GM12873 (cell line): ENCODE measurements at regions not wholly inside any gene's neighbourhood (a gene's known extent, or its start where the extent isn't known, plus 50 kb on each side); places are given as distances from the start of the nearest gene placed in this dataset.

Experiments
- TF ChIP-seq, protein P1 (sequence below): IDR thresholded peaks from 2 replicates; pipeline ENCODE4 v1.5.1; 2012; ENCODE audit warnings: low read depth, mild to moderate bottlenecking, moderate library complexity, low read length, control low read depth; ENCODE audit not compliant: insufficient read depth; ENCODE audit errors: missing control alignments

DNA sequence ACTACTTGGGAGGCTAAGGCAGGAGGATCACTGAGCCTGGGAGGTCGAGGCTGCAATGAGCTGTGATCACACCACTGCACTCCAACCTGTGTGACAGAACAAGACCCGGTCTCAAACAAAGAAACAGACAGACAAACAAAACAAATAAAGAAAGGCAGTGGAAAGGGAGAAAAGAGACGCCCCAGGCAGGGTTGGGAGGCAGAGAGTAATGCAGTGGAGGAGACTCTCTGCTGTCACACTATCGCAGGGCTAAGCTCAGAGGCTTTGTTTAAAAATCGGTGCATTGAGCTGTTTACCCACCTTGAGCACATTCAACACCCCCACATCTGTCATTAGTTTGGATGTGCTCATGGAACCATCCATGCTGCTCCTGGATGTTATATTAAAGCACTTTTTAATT is 84.2 kb upstream of the RMP24 start:
- TF ChIP-seq, protein P1, sequence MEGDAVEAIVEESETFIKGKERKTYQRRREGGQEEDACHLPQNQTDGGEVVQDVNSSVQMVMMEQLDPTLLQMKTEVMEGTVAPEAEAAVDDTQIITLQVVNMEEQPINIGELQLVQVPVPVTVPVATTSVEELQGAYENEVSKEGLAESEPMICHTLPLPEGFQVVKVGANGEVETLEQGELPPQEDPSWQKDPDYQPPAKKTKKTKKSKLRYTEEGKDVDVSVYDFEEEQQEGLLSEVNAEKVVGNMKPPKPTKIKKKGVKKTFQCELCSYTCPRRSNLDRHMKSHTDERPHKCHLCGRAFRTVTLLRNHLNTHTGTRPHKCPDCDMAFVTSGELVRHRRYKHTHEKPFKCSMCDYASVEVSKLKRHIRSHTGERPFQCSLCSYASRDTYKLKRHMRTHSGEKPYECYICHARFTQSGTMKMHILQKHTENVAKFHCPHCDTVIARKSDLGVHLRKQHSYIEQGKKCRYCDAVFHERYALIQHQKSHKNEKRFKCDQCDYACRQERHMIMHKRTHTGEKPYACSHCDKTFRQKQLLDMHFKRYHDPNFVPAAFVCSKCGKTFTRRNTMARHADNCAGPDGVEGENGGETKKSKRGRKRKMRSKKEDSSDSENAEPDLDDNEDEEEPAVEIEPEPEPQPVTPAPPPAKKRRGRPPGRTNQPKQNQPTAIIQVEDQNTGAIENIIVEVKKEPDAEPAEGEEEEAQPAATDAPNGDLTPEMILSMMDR: no peak

DNA sequence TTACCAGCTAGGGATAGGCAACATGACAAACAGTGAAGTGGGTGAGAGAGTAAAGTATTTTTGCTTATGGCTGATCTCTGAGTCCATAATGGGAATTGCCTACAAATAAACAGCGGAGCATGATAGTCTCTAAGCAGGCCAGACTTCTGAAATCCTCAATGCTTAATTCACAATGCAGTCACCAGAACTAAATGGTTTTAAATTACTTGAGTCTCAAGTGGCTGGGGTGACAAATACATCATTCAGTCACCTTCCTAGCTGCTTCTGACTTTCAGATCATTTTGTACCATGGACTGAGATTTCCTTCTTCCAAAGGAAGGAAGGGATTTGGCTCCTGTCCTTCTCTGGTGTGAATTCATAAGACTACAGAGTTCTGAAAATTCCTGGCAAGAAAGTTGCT is 82.8 kb upstream of the RMP24 start:
- TF ChIP-seq, protein P1: no peak

DNA sequence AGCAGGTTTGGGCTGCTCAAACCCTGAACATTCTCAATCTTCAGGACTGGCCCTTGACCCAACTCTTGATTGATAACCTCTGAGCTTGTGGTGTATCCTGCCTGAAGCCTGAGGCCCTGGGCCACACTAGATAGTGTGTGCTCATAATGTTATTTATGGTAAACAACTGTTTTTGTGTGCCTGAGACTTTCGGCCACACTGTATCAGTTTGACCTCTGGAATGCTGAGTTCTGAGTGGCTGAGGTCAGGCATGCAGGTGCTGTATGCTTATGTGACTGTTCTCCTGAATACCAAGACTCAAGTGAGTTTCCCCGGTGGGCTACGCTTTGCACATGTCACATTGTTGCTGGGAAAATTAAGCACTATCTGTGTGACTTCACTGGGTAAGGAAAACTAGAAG is 82.2 kb upstream of the RMP24 start:
- TF ChIP-seq, protein P1: no peak

DNA sequence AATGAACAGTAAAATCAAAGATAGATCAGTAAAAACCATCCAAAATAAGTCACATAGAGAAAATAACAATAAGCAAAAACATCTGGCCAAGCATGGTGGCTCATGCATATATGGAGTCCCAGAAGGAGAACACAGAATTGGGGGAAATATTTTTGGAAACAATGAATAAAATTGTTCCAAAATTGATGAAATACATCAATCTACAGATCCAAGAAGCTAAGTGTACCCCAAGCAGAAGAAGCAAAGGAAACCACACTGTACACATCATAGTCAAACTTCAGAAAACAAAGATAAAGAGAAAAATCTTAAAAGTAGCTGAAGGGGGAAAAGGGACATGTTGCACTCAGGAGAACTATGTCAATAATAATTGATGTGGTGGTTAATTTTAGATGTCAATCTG is 80.4 kb upstream of the RMP24 start:
- TF ChIP-seq, protein P1: no peak

DNA sequence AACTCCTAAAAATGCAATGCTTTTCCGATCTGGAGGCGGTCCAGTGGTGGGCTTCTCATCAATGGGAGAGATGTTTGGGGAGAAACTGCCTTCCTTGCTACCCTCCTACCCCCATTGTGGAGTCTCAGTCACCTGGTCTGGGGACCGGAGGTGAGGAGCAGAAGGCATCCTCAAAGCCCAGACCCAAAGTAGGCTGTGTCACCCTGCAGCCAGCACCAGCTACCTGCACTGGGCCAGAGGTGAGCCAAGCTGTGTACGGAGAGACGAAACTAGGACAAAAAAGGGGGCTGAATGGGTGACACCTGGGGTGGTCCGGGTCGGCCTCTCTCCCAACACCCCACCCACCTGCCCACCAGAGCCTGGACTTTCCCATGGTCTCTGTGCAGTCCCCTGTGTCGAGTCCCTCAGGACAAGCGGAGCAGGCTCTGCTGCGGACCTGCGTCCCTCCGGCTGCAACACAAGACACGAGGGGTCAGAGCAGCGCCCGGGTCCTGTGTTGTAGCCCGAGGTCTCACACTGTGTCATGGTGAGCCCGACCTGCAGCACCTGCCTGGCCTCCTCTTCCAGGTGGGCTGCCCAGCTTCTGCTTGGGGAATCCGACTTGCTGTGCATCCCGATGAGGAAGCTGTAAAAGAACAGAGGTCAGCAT is 68.0 kb upstream of the RMP24 start:
- TF ChIP-seq, protein P1: no peak

DNA sequence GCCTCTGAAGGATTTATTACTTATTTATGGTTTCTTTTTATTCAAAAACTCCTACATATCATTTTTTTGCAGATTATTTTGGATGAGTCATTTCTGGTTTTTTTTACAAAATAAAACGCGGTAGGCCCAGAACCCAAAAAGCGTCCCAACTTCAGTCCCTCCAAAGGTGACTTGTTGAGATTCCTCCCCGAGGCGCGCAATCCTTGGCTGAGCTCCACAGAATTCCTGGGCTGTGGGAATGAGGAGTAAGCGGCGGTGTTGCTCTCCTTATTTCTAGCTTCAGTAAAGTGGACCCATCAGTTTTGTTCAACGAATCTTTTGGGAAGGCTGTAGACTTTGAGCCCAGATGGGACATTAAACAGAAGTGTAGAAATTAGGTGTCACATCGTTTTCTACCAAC is 67.0 kb upstream of the RMP24 start:
- TF ChIP-seq, protein P1: no peak

DNA sequence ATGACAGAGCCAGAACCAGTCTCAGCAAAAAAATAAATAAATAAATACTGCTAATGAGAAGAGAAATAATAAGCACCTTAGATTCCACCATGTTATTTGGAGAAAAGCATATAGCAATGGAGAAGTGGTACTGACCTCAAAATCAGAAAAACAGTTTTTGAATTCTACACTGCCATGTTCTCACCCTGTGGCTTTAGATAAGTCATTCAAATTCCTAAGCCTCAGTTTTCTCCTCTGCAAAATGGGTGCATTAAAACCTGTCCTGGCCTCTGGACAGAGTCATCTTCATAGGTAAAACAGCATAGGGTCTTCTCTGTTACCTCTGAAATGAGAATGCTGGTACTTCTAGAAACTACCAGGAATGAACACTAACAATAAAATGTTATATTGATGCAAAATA is 62.2 kb upstream of the RMP24 start:
- TF ChIP-seq, protein P1: no peak
